ENCODE measurements at regions not wholly inside any gene's neighbourhood (a gene's known extent, or its start where the extent isn't known, plus 50 kb on each side); places are given as distances from the start of the nearest gene placed in this dataset.

GRCh38 chr5:28748446-28748845, 1710.1 kb upstream of the CDH9 start:
- no peak for TF ChIP-seq CTCF (IDR thresholded peaks at IDR 0.05)
- no peak for TF ChIP-seq POLR2A (IDR thresholded peaks at IDR 0.05)
- no peak for TF ChIP-seq EP300 (IDR thresholded peaks at IDR 0.05)

Measured in ovary (tissue), 3 donors.